ENCODE measurements at regions not wholly inside any gene's neighbourhood (a gene's known extent, or its start where the extent isn't known, plus 50 kb on each side); places are given as distances from the start of the nearest gene placed in this dataset.

DNA sequence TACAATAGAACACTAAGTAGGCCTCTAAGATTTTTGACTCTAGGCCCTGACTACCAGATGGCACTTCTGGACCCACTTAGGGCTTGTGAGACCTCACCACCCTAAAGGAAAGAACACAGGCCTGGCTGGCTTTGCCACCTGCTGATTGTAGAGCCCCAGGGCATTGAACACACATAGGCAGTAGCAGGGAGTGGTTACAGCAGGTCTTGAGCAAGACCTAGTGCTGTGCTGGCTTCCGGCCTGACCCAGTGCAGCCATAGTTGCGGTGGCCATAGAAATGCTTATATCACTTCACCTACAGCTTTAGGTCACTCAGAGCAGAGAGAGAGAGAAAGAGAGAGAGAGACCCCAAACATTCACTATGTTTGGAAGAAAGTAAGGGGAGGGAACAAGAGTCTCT is 223.2 kb downstream of the LRATD1 start:
- H3K36me3 ChIP-seq: no peaks in the 10 kb centered on the region
- no peaks in the 10 kb centered on the region for H3K27me3 ChIP-seq
- no peak overlapping the region for H3K27ac ChIP-seq
- H3K9me3 ChIP-seq: peaks cover 0 to 30% (median 2%) of the 10 kb centered on the region in 3 donors
- no peak overlapping the region for H3K4me3 ChIP-seq
- WGBS, 2 donors (ENCODE audit: low coverage in 1 of 2): 92% methylated on average over 2 of the region's 2 CpGs; no CpG with 5 or more reads in 1 of the 2 donors
- ATAC-seq: no peak
- TF ChIP-seq, protein P1, sequence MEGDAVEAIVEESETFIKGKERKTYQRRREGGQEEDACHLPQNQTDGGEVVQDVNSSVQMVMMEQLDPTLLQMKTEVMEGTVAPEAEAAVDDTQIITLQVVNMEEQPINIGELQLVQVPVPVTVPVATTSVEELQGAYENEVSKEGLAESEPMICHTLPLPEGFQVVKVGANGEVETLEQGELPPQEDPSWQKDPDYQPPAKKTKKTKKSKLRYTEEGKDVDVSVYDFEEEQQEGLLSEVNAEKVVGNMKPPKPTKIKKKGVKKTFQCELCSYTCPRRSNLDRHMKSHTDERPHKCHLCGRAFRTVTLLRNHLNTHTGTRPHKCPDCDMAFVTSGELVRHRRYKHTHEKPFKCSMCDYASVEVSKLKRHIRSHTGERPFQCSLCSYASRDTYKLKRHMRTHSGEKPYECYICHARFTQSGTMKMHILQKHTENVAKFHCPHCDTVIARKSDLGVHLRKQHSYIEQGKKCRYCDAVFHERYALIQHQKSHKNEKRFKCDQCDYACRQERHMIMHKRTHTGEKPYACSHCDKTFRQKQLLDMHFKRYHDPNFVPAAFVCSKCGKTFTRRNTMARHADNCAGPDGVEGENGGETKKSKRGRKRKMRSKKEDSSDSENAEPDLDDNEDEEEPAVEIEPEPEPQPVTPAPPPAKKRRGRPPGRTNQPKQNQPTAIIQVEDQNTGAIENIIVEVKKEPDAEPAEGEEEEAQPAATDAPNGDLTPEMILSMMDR (IDR thresholded peaks at IDR 0.05): no peak
- no peak for TF ChIP-seq POLR2A (IDR thresholded peaks at IDR 0.05)
- TF ChIP-seq POLR2AphosphoS5 (IDR thresholded peaks at IDR 0.05): no peak
- no peak for TF ChIP-seq EP300 (IDR thresholded peaks at IDR 0.05)
- no peaks in the 10 kb centered on the region for H3K4me1 ChIP-seq

DNA sequence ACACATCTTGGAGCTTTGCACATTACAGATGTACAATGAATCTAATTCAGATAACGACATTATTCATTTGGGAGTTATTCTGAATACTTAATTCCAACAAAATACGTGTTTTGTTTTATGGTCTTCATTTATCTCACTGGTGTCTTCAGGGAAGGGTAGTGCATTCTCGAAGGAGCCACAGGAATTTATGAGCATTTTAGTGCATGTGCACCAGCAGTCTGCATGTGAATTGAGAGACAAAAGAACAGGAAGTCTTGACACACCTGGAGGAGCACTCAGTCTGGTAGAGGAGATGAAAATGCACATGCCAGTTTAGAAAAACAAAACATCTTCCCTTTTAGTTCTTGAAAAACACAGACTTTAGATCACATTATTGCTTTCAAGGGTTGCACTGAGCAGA is 228.7 kb downstream of the LRATD1 start:
- Histone ChIP-seq H3K4me1 (no peaks in the 10 kb centered on the region), H3K27me3 (no peaks in the 10 kb centered on the region), H3K4me3 (no peak overlapping the region), H3K9me3 (peaks cover 0 to 18% (median 2%) of the 10 kb centered on the region in 3 donors), H3K27ac (no peak overlapping the region), H3K36me3 (no peaks in the 10 kb centered on the region)
- no peak for ATAC-seq
- TF ChIP-seq POLR2AphosphoS5 (IDR thresholded peaks at IDR 0.05) (no peak), POLR2A (IDR thresholded peaks at IDR 0.05) (no peak), EP300 (IDR thresholded peaks at IDR 0.05) (no peak)
- TF ChIP-seq, protein P1 (IDR thresholded peaks at IDR 0.05): no peak
- 74 to 90% methylated on average over 3 of the region's 3 CpGs for WGBS, 2 donors (ENCODE audit: low coverage in 1 of 2)

DNA sequence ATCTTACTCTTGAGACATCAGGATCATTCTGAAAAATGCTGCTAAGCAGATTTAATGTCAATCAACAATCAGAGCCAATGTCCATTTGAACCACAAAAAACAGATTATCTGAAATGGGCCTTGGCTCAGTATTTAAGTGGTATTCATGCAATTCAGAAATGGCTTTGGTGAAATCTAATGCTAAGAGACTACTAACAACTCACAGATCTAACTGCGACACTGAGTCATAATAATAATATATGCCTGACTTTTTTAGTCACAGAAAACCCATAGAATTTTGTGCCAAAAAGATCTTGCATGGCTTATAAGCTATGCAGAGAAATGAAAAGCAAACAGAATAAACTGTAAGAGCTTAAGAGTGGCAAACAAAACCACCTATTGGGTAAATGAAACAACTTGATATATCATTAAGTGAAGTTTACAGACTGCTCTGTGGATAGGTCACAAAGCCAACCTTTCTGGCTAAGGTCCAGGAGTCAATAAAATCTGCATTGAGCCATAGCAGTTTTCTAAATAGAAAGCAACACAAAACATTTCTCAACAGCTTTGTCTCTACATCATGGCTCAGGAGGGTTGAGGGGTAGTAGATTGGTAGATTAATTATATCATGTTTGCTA is 234.3 kb downstream of the LRATD1 start:
- TF ChIP-seq, protein P1 (IDR thresholded peaks at IDR 0.05): no peak
- TF ChIP-seq POLR2A (IDR thresholded peaks at IDR 0.05): no peak
- no peak for TF ChIP-seq EP300 (IDR thresholded peaks at IDR 0.05)
- no peak for TF ChIP-seq POLR2AphosphoS5 (IDR thresholded peaks at IDR 0.05)
- ATAC-seq: no peak
- no peak overlapping the region for H3K4me3 ChIP-seq
- H3K4me1 ChIP-seq: no peaks in the 10 kb centered on the region
- H3K9me3 ChIP-seq: no peaks in the 10 kb centered on the region
- 93 to 100% methylated on average over 1 of the region's 1 CpG for WGBS, 2 donors (ENCODE audit: low coverage in 1 of 2)
- no peaks in the 10 kb centered on the region for H3K27me3 ChIP-seq
- no peak overlapping the region for H3K27ac ChIP-seq
- H3K36me3 ChIP-seq: no peaks in the 10 kb centered on the region

DNA sequence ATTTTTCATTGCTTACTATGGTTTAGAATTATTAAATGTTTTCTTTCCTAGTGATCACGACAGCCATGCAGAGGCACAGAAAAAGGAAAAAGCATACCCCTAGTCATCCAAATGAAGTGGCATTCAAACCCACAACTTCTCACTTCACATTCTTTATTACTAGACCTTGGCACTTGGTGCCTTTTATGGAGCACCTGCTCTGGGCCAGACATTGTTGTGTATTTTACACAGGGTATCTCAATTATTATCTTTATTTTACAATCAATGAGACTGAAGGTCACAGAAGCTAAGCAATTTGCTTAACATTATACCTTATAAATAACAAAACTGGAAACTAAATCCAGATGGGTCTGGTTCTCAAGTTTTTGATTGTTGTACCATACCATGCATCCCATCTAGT is 235.3 kb downstream of the LRATD1 start:
- WGBS, 2 donors (ENCODE audit: low coverage in 1 of 2): 88% methylated on average over 1 of the region's 1 CpG; no CpG with 5 or more reads in 1 of the 2 donors
- Histone ChIP-seq H3K4me3 (no peak overlapping the region), H3K27ac (no peak overlapping the region), H3K27me3 (no peaks in the 10 kb centered on the region), H3K36me3 (no peaks in the 10 kb centered on the region), H3K4me1 (no peaks in the 10 kb centered on the region), H3K9me3 (no peaks in the 10 kb centered on the region)
- TF ChIP-seq EP300 (IDR thresholded peaks at IDR 0.05): no peak
- no peak for TF ChIP-seq POLR2A (IDR thresholded peaks at IDR 0.05)
- TF ChIP-seq, protein P1 (IDR thresholded peaks at IDR 0.05): no peak
- TF ChIP-seq POLR2AphosphoS5 (IDR thresholded peaks at IDR 0.05): no peak
- ATAC-seq: no peak

DNA sequence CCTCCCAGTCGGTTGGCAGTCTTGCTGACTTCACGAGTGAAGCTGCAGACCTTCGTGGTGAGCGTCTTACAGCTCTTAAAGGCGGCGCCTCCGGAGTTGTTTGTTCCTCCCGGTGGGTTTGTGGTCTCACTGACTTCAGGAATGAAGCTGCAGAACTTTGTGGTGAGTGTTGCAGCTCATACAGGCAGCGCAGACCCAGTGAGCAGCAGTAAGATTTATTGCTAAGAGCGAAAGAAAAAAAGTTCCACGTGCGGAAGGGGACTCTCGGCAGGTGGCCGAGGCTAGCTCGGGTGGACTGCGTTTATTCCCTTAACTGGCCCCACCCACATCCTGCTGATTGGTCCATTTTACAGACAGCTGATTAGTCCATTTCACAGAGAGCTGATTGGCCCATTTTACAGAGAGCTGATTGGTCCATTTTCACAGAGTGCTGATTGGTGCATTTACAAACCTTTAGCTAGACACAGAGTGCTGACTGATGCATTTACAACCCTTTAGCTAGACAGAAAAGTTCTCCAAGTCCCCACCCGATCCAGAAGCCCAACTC is 240.3 kb downstream of the LRATD1 start:
- H3K36me3 ChIP-seq: no peaks in the 10 kb centered on the region
- no peaks in the 10 kb centered on the region for H3K27me3 ChIP-seq
- H3K9me3 ChIP-seq: no peaks in the 10 kb centered on the region
- ATAC-seq: no peak
- 83 to 96% methylated on average over 1 to 3 of the region's 17 CpGs for WGBS, 2 donors (ENCODE audit: low coverage in 1 of 2)
- TF ChIP-seq, protein P1 (IDR thresholded peaks at IDR 0.05): no peak
- no peak for TF ChIP-seq POLR2AphosphoS5 (IDR thresholded peaks at IDR 0.05)
- no peak for TF ChIP-seq POLR2A (IDR thresholded peaks at IDR 0.05)
- no peak for TF ChIP-seq EP300 (IDR thresholded peaks at IDR 0.05)
- H3K4me3 ChIP-seq: no peak overlapping the region
- H3K27ac ChIP-seq: no peak overlapping the region
- H3K4me1 ChIP-seq: no peaks in the 10 kb centered on the region
